DLD1 (cell line): ENCODE measurements at regions not wholly inside any gene's neighbourhood (a gene's known extent, or its start where the extent isn't known, plus 50 kb on each side); places are given as distances from the start of the nearest gene placed in this dataset.

Experiments
- in situ Hi-C: cut with HindIII; loops from 2 replicates; pipeline ENCODE4 v1.10.0; 2017; ENCODE audit warnings: low sequenced_read_pairs

DNA sequence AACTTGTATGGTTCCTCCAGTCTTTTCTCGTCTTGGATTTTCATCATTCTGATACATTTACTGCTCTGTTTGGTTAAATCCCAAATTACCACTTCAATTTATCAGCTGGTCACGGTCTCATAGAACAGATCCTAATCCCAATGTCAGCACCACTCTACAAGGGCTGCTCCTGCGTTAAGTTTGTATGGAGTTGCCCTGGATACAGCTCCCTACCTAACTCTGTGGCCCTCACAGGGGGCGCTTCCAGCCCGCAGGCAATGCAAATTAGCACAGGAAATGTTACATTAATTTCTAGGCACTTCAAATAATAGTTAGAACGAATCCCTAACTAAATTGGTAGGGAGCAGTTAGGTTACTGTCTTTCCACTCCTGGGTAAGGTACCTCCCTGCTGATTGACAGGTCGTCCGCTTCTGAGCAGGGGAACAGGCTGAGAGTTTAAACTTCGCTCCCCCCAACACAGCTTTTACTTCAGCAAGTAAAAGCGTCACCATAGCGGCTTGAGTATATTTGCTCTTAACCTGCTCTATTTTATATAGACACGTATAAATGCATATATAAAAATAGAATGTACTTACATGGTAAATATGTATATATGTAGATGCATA is 238.5 kb upstream of the FANCL start:
- in situ Hi-C loops: no loop called here

DNA sequence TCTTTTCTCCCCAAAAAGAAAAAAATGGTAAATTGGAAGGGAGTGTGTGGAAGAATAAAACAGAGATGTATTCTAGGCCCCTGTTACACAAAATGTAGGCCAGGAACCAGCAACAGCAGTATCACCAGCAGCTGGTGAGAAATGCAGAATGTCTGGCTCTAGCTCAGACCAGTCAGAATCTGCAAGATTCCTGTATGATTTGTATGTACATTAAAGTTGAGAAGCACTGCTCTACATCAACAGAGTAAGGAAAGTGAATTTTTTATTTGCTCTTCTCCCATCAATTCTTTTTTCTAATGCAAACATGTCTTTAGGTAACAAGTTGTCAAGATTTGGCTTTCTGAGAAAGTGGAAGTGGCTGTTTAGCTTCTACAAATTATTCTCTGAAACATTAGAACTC is 235.4 kb upstream of the FANCL start:
- in situ Hi-C loops: no loop called here

DNA sequence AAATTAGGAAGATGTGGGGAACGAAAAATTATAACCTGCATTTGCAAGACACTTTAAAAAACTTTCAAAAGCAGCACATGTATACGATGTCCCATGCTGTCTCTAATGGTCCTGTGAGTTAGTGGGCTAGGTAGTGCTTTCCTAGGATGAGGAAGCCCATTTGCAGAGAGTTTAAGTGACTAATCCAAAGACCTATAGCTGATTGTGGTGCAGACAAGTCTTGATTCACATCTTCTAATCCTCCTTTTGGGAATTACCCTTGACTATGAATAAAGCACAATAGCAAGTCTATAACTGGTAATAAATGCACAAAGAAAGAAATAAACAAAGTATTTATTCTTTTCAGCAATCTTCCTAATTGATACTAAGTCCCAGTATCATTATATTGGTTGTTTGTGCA is 234.6 kb upstream of the FANCL start:
- in situ Hi-C loops: no loop called here

DNA sequence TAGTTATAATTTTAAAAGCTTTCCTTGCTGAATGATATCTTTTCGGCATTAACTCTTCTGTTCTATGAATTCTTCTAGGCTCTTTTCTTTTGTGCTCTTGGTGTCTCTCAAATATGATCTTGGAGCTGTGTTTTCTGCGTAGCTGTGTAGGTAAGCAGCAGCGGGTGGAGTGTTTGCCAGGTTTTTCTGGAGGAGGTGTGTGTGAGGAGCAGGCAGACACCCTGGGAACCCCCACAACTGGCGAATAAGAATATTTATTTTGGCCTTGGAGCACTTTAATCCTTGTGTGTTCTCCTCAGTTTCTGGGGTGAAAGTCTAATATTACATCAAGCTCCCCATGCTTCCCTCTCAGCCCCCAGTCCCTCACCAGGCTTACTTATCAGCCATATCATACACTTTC is 232.0 kb upstream of the FANCL start:
- in situ Hi-C loops: loop anchor here (25.0 kb wide), 1 partner anchor 561 kb away; no protein-coding TSS in a partner anchor

DNA sequence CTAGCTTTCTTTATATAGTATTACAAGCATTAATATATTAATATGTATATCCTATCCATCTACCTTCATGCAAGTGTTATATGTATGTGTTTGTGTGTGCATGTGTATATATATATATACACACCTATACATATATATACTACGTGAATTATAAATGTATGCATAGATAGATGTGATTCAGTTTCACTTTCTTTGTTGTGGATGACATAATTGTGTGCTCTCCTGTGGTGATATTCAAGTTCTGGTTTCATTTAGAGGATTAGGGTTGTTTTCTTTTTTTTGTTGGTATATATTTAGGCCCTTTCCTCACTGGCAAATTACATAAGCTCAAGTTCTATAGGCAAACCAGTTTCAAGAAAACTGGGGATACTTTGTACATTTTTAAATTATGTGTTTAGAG is 225.7 kb upstream of the FANCL start:
- in situ Hi-C loops: loop anchor here (25.0 kb wide), 1 partner anchor 555 kb away; no protein-coding TSS in a partner anchor

DNA sequence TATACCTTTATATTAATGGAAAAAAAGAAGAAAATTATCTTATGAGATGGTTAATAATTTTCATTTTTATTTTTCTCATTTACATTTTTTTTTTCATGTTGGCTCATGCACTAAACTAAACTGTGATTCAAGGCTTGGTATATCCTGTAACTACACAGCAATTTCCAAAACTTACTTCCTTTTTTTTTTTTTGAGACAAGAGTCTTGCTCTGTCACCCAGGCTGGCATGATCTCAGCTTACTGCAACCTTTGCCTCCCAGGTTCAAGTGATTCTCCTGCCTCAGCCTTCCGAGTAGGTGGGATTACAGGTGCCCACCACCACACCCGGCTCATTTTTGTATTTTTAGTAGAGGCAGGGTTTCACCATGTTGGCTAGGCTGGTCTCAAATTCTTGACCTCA is 224.9 kb upstream of the FANCL start:
- in situ Hi-C loops: loop anchor here (25.0 kb wide), 1 partner anchor 554 kb away; no protein-coding TSS in a partner anchor

- in situ Hi-C loops: loop anchor here (25.0 kb wide), 1 partner anchor 548 kb away; no protein-coding TSS in a partner anchor
These were observed 219.5 kb upstream of the FANCL start for GRCh38 chr2:58460670-58461069.

GRCh38 chr2:58449286-58450010 is 208.3 kb upstream of the FANCL start:
- in situ Hi-C loops: loop anchor here (25.0 kb wide), 1 partner anchor 537 kb away; no protein-coding TSS in a partner anchor

DNA sequence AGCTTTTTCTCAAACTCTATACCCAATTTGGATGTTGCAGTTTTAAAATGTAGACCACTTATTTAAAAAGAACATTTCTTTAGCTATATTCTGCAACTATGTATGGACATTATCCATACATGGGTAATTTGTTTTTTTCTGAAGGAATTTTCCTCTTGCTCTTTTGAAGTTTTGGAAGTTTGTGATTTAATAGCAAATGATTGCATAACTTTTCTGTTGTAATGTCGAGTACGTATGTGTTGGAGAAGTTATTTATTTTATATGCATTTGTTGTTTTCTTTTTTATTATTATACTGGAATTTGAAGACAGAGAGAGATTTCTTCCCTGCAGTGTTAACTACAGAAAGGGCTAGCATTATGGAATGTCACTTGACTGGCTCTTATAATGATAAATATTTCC is 207.7 kb upstream of the FANCL start:
- in situ Hi-C loops: no loop called here

- in situ Hi-C loops: no loop called here
These were observed 207.0 kb upstream of the FANCL start for GRCh38 chr2:58448065-58448507.

DNA sequence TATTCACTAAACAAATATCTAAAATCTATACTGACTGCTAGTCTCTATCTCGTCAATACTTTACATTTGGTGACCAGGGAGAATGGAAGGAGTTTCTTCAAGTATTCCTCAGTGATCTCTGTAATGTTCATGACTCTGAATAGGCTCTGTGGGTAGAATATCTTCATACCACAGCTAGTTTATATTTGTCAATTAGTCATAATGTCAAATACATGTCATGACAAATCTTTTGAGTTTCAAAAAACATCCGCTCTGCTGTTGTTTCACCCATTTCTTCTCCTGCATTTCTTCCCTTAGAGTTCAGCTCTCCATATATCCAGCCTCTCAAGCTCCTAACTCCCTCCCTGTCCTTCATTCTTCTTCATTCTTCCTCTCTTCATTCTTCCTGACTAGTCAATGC is 206.5 kb upstream of the FANCL start:
- in situ Hi-C loops: no loop called here

GRCh38 chr2:58441643-58442042 is 200.5 kb upstream of the FANCL start:
- in situ Hi-C loops: no loop called here

GRCh38 chr2:58436872-58437271 is 195.7 kb upstream of the FANCL start:
- in situ Hi-C loops: no loop called here

DNA sequence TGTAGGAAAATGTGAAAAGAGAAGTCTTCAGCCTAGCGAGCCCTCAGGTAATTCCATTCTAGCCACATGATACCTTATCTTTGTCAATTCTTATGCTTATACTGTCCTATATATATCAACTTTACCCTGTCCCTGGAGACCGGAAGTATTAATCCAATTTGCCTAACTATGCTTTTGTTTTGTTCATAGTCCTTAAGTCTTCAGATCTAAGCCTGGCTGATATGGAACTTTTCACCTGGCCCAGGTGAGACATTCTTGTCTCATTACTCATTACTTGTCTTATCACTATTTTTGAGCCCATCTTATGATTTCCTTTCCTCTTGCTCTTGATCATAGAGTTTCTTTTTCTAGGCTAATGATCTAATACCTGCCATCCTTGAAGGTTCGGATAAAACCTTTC is 194.1 kb upstream of the FANCL start:
- in situ Hi-C loops: no loop called here

DNA sequence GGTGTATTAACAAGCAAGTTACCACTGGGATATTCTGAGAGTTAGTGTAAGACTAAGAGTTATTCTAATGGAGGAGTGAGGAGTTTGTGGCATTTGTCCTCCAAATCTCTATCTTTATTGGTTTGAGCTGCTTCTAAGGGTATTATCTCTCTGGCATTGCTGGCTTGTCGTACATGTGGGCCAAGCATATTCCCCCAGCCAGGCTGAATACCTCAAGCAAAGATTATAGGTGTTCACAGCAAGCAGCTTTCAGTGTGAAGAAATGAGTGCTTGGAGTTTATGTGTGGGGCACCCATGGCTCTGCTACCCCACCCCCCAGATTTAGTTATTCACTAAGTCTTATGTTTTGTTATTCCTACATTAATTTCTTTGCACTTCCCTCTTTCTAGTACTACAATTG is 193.6 kb upstream of the FANCL start:
- in situ Hi-C loops: no loop called here

GRCh38 chr2:58432491-58433170 is 191.5 kb upstream of the FANCL start:
- in situ Hi-C loops: no loop called here

- in situ Hi-C loops: no loop called here
These were observed 188.1 kb upstream of the FANCL start for GRCh38 chr2:58429014-58429875.

- in situ Hi-C loops: no loop called here
These were observed 187.2 kb upstream of the FANCL start for GRCh38 chr2:58428096-58429013.

- in situ Hi-C loops: no loop called here
These were observed 186.5 kb upstream of the FANCL start for GRCh38 chr2:58427572-58428095.

DNA sequence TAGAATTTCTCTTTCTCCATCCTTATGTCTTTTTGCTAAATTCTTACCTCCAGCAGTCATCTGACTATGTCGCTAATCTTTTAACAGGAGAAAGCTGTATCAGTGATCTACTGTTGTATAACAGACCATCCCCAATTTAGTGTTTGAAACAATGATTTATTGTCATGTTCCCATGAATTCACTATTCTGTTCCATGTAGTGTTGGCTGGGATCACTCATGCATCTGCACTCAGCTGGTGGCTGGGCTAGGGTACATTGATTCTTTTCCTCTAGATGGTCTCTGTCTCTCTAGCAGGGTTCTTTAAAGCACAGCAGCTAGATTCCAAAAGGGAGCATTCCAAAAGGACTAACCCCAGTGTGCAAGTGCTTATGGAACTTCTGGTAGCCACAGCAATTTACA is 184.2 kb upstream of the FANCL start:
- in situ Hi-C loops: no loop called here
